Gastrocnemius medialis (tissue), 4 donors: ENCODE measurements at regions not wholly inside any gene's neighbourhood (a gene's known extent, or its start where the extent isn't known, plus 50 kb on each side); places are given as distances from the start of the nearest gene placed in this dataset.

ENCODE experiments used
- CTCF ChIP-seq, 5 experiments: fragments of 450-650 bp in 3 of 5; fragments of 200-600 bp in 2 of 5; sonication (generic) in 2 of 5; IDR thresholded peaks in 4 of 5; conservative IDR thresholded peaks in 1 of 5; 1 replicate in 4 of 5; 2 replicates in 1 of 5; pipeline ENCODE4 v1.5.1; 2016 to 2019; ENCODE audit warnings: antibody characterized with exemption in 5 of 5, mild to moderate bottlenecking in 3 of 5, moderate library complexity in 3 of 5
- POLR2A ChIP-seq, 2 donors: fragments of 450-650 bp; IDR thresholded peaks; one replicate each; pipeline ENCODE4 v1.6.1; 2017; ENCODE audit warnings: antibody characterized with exemption in 2 of 2, mild to moderate bottlenecking in 2 of 2, moderate library complexity in 2 of 2

- TF ChIP-seq CTCF (IDR thresholded peaks at IDR 0.05 in 4 of 5, conservative IDR thresholded peaks at IDR 0.05 in 1 of 5) (no peak), POLR2A (IDR thresholded peaks at IDR 0.05) (no peak)
Measured at GRCh38 chr10:109774121-109774440, 149.2 kb downstream of the XPNPEP1 start.
